Thyroid gland (tissue), 4 donors: ENCODE measurements at regions not wholly inside any gene's neighbourhood (a gene's known extent, or its start where the extent isn't known, plus 50 kb on each side); places are given as distances from the start of the nearest gene placed in this dataset.

Experiments
- DNase-seq, 2 donors: peaks; one replicate each; pipeline ENCODE4 v3.0.0-alpha.2; 2019
- H3K27ac ChIP-seq, 3 donors: fragments of 200-600 bp; sonication (generic); 1 replicate in 2 of 3; 2 replicates in 1 of 3; pipeline ENCODE4 v1.5.1; 2016 to 2019; ENCODE audit warnings: mild to moderate bottlenecking in 1 of 3, moderate library complexity in 1 of 3
- H3K27me3 ChIP-seq: fragments of 200-600 bp; sonication (generic); one replicate; pipeline ENCODE4 v1.5.1; 2019
- H3K36me3 ChIP-seq, 2 donors: fragments of 200-600 bp; sonication (generic); one replicate each; pipeline ENCODE4 v1.5.1; 2016 to 2019
- H3K4me1 ChIP-seq, 2 donors: fragments of 200-600 bp; sonication (generic); one replicate each; pipeline ENCODE4 v1.5.1; 2017 to 2019
- H3K4me3 ChIP-seq, 3 donors: fragments of 200-600 bp; sonication (generic); replicated peaks in 1 of 3; 1 replicate in 2 of 3; 2 replicates in 1 of 3; pipeline ENCODE4 v1.5.1; 2016; ENCODE audit warnings: mild to moderate bottlenecking in 1 of 3
- H3K9me3 ChIP-seq: fragments of 200-600 bp; sonication (generic); one replicate; pipeline ENCODE4 v1.5.1; 2017
- CTCF ChIP-seq, 6 experiments: fragments of 200-600 bp in 3 of 6; fragments of 450-650 bp in 3 of 6; sonication (generic) in 3 of 6; IDR thresholded peaks; one replicate each; pipeline ENCODE4 v1.5.1; 2016 to 2019; ENCODE audit warnings: antibody characterized with exemption in 6 of 6, mild to moderate bottlenecking in 2 of 6, inconsistent platforms in 1 of 6, moderate library complexity in 1 of 6
- POLR2A ChIP-seq, 2 donors: fragments of 450-650 bp; IDR thresholded peaks; one replicate each; pipeline ENCODE4 v1.6.1; 2017; ENCODE audit warnings: antibody characterized with exemption in 2 of 2, mild to moderate bottlenecking in 2 of 2, moderate library complexity in 1 of 2
- WGBS, 2 donors: methylation state at CpG; one replicate each; pipeline ENCODE4 v1.1.5; 2017; 5-methylcytosine and 5-hydroxymethylcytosine counted together
- intact Hi-C: fragments of 100-400 bp; cut with DNase I; formaldehyde crosslinking; loops from one replicate; pipeline ENCODE4 v1.15.1; 2023

DNA sequence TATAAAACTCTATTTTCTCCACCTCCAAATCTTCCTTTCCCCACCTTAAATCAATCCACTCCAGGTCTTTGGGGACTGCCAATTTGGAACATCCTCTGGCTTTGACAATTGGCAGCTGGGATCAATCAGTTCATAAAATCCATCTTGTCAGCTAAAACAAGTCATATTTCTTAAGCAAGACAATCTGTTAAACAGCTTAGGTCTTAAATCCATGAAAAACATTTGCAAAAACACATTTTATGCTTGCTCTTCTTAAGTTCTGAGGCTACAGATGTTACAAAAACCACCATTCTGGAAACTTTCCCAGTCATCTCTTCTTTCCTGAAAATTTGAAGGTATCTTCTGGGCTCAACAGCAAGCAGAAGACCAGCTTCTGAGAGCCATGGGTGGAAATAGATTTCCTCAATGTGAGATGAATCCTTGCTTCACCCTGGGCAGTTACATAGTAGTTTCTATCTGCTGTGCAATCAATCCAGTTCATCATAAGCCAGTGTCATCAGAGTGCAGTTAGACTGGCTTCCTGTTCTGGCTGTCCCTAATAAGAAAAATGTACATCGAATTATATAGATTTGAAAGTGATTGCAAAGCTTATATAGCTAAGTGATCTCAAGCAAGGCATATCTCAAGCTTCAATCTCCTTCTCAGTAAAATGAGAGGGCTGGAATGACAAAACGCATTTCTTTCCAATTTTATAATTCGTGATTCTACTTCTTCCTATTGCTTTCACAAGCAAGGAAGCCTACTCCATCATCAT lies 402.7 kb upstream of the INTU start:
- H3K27me3 ChIP-seq: no peaks in the 10 kb centered on the region
- H3K4me1 ChIP-seq: no peaks in the 10 kb centered on the region
- no peak for DNase-seq
- no peak overlapping the region for H3K4me3 ChIP-seq
- TF ChIP-seq CTCF (IDR thresholded peaks at IDR 0.05) (no peak), POLR2A (IDR thresholded peaks at IDR 0.05) (no peak)
- intact Hi-C loops: no loop called here
- no peaks in the 10 kb centered on the region for H3K36me3 ChIP-seq
- WGBS, 2 donors: 67 to 77% methylated on average over 3 of the region's 3 CpGs
- no peaks in the 10 kb centered on the region for H3K9me3 ChIP-seq
- no peak overlapping the region for H3K27ac ChIP-seq

GRCh38 chr4:127236889-127237288 lies 395.9 kb upstream of the INTU start:
- Histone ChIP-seq H3K36me3 (no peaks in the 10 kb centered on the region), H3K27ac (no peak overlapping the region), H3K9me3 (no peaks in the 10 kb centered on the region), H3K27me3 (no peaks in the 10 kb centered on the region), H3K4me3 (no peak overlapping the region), H3K4me1 (no peaks in the 10 kb centered on the region)
- no peak for DNase-seq
- intact Hi-C loops: no loop called here
- TF ChIP-seq CTCF (IDR thresholded peaks at IDR 0.05): no peak
- no peak for TF ChIP-seq POLR2A (IDR thresholded peaks at IDR 0.05)
- 77 to 86% methylated on average over 2 of the region's 2 CpGs for WGBS, 2 donors

- WGBS, 2 donors: 73 to 74% methylated on average over 1 of the region's 1 CpG
- H3K4me3 ChIP-seq: no peak overlapping the region
- H3K36me3 ChIP-seq: no peaks in the 10 kb centered on the region
- no peak for DNase-seq
- H3K4me1 ChIP-seq: no peaks in the 10 kb centered on the region
- TF ChIP-seq POLR2A (IDR thresholded peaks at IDR 0.05): no peak
- no peak for TF ChIP-seq CTCF (IDR thresholded peaks at IDR 0.05)
- no peaks in the 10 kb centered on the region for H3K27me3 ChIP-seq
- H3K27ac ChIP-seq: no peak overlapping the region
- no peaks in the 10 kb centered on the region for H3K9me3 ChIP-seq
- intact Hi-C loops: no loop called here
Measured at GRCh38 chr4:127237581-127237980, 395.2 kb upstream of the INTU start.

GRCh38 chr4:127238956-127239475 lies 393.7 kb upstream of the INTU start:
- 69 to 73% methylated on average over 5 of the region's 5 CpGs for WGBS, 2 donors
- Histone ChIP-seq H3K9me3 (no peaks in the 10 kb centered on the region), H3K27me3 (no peaks in the 10 kb centered on the region), H3K27ac (no peak overlapping the region), H3K36me3 (no peaks in the 10 kb centered on the region), H3K4me3 (no peak overlapping the region), H3K4me1 (no peaks in the 10 kb centered on the region)
- intact Hi-C loops: no loop called here
- TF ChIP-seq CTCF (IDR thresholded peaks at IDR 0.05) (no peak), POLR2A (IDR thresholded peaks at IDR 0.05) (no peak)
- DNase-seq: no peak

DNA sequence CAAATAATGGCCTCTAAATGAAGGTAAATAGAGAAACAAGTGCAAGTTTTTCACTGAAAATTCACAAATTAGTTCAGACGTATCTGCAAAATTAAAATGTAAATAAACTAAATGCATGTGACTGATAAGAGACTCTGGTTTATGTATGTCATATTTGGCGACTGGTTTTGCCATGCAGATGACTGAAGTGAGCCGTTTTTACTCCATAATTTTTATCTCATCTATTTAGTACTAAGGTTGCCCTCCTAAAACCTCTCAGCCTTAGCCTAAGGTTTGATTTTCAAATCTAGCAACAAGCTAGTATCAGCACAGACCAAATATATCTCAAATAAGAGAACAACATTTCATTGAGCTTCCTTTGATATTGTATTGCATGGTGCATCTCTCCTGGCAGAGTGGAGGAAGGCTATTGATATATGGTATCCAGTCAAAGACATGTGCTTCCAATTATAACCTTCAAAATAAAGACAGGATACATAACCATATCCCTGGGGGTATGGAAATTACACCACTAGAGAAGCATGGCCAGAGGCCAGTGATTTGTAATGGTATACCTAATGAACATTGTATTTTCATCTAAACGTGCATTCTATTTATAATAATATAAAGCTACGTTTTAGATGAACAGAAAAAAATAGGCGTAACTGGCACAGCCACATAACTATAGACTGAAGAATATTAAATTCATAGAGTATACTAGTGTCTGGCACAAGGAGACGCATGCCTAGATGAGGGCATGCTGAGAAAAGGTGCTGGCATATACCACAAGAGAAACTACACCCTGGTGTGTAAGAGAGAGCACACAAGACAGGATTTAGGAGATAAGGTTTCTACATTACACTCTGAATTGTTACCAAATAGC lies 392.6 kb upstream of the INTU start:
- Histone ChIP-seq H3K4me1 (no peaks in the 10 kb centered on the region), H3K27me3 (no peaks in the 10 kb centered on the region), H3K36me3 (no peaks in the 10 kb centered on the region), H3K9me3 (no peaks in the 10 kb centered on the region), H3K27ac (no peak overlapping the region), H3K4me3 (no peak overlapping the region)
- TF ChIP-seq POLR2A (IDR thresholded peaks at IDR 0.05) (no peak), CTCF (IDR thresholded peaks at IDR 0.05) (no peak)
- intact Hi-C loops: no loop called here
- WGBS, 2 donors: 89 to 92% methylated on average over 7 of the region's 7 CpGs
- no peak for DNase-seq
